DMS153 treated with DMSO at 0.1 percent for 48 hours (cell line): ENCODE measurements at regions not wholly inside any gene's neighbourhood (a gene's known extent, or its start where the extent isn't known, plus 50 kb on each side); places are given as distances from the start of the nearest gene placed in this dataset.
A peak's percentile ranks its signal among the peaks of the same experiment; 100 is the strongest.

ENCODE experiments used
- DNase-seq: peaks from one replicate; lab custom pipeline; 2025; ENCODE audit not compliant: unreplicated experiment; lab: John Stamatoyannopoulos, UW

DNA sequence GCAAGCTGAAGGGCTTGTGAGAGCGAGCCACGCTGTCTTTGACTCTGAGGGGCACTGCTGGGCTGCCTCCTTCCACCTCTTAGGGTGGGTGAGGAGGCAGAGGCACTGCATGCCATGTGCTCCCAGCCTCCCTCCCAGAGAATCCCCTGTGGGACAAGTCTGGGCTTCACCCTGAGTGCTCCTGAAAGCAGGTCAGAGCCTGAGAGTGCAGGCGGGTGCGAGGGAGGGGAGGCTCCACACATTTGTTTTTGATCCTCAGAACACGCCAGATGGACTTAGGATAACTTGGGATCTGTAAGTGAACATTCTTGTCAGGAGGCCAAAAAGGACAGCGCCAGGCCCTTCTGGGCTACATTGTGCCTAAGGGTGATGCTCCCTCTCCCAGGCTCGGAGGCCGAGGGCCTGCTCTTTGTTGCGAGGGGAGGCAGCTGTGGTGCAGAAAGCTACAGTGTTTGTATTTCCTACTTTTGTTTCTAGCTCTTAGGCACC is 155.4 kb downstream of the TMX1 start:
- peak; percentile 80 for DNase-seq

DNA sequence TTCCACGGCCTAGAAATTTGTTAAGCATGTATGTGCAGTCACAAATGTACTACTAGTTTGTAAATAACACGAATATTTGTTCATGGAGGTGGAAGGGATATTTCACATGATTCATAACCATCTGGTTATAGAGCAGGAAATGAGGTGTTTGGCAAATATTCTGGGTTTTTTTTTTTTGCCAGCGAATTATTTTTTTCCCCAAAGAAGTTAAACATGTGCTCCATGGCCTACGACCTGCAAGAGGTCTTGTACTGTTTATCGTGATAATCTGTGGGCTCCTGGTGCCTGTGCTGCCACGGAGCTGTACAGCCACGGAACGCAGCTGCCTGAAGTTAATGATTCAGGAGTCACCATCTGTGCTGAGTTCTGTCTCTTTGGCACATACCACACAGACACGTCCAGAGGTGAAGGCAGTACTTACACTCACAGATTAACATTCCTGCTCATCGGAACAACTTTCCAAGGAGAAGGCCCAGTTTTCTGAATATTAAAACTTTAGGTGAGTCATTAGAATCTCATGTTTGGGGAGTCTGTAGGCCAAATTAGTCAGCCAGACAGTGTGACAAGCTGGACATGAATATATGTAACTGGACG is 156.3 kb downstream of the TMX1 start:
- DNase-seq, result no peak

DNA sequence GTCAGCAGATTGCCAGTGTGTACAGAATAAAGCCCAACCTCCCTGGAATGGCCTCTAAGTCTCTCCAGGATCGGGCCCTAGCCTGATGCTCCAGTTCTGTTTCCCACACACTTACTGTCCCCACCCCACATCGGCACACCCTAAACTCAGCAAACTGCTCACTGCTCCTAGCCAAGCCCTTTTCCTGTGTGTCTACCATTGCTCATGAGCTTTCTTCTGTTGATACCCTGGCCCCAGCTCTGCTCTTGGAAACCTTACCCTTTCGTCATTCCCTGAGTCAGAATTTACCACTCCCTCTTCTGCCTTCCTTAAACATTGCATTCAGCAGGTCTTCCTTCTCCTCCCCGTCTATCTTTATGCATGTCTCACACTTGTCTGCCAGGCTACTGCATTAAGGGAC is 158.9 kb downstream of the TMX1 start:
- no peak for DNase-seq

DNA sequence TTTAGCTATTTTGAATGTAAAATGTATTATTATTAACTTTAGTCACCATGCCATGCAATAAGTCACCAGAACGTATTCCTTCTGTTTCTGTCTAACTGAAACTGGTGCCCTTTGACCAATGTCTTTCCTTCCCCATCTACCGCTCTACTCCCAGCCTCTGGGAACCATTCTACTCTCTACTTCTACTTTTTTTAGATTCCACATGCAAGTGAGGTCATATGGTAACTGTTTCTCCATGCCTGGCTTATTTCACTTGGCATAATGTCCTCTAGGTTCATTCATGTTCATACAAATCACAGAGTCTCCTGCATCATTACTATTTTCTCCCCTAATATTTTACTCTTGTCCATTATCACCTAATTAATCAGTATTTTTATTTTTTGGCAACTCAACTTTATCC is 160.1 kb downstream of the TMX1 start:
- DNase-seq, result no peak

DNA sequence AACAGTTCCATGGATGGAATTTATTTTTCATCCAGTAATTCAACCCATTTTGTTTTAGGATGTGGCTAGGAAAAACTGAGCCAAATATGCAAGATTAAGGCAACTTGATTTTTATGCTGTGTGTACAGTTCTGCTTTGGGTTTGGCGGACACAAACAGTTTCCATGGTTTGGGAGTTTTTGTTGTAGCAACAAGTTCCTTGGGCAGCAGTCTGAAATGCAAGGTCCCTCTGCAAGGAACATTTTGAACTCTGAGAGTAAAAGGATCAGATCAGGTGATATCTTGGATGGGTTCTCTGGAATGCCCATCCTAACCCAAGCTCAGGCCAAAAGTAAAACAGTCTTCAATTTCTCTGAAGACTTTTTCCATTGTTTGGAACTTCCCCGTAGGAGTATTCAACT is 161.2 kb downstream of the TMX1 start:
- no peak for DNase-seq

DNA sequence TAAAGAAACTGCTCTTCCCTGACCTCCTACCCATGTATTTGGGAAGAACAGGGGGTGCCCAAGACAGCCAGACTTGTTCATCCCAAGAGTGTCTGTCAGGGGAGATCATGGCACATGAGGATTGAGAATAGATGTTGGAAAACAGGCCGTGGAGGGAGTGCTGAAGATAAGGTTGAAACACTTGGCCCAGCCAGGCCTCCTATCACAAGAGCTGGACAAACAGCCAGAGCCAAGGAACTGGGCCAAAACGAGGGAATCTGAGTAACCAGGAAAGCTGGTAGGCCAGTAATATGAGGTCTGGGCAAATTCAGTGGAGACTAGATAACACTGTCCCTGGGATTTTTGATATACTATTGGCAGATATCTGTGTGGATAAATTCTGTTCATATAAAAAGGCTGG is 161.7 kb downstream of the TMX1 start:
- DNase-seq, result no peak

DNA sequence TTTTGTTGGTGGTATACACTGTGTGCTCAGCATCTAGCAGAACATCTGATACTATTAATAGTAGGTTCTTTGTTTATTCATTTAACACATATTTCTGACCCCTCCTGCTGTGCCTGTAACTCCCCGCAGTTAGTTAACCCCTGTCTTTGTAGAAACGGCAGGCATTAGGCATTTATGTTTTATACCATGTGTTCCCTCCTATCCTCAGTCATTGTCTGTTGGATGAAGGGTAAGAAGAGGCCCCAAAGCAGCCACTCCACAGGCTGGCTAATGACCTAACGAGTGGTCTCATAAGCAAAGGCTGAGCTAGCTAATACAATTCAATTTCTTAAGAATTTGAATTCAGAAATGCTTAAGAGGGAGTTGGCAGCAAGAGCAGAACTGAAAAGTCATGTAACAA is 170.8 kb downstream of the TMX1 start:
- DNase-seq, result no peak

DNA sequence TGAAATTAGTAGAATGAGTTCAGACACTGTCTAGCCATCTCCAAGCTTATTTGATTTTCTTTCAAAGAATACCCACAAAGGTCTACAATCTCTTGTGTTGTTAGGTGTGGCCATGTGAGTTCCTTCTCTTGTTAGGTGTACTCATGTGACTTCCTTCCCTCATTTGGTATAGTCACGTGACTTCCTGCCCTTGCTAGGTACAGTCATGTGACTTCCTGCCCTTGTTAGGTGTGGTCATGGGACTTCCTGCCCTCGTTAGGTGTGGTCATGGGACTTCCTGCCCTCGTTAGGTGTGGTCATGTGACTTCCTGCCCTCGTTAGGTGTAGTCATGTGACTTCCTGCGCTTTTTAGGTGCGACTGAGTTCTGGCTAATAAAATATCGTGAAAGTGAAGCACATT is 179.6 kb downstream of the TMX1 start:
- no peak for DNase-seq

DNA sequence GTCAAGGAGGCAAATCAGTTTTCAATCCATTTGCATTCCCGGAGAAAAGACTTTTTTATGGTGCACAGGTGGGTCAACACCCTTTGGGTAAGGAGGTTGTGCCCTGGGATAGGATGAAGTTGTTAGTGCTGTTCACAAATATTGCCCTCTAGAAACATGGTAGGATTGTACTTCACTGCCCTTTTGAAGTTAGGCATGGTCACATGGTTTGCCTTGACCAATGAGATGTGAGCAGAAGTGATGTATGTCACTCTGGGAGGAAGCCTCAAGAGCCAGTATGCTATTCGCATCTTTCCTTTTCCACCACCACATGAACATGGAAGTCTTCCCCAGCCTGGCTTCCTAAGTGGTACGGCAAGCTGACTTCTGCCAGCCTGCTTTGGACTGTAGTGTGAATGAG is 182.7 kb downstream of the TMX1 start:
- no peak for DNase-seq

DNA sequence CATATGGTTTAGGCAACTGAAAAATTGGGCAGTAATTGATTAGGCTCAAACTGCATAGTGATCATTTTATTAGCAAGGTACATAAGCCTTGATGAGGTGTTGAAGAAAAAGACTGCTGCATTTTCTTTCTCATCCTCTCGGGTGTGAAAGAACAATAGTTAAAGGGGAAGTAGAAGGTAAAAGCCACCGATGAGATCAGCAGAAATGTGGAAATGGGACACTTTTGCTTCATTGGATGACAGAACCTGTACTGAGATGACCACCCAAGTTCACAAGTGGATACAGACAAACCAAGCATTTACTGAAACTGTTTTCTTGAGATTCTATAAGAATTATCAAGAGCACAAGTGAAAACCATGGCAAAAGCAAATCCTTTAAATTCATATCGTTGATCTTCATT is 184.0 kb downstream of the TMX1 start:
- no peak for DNase-seq

DNA sequence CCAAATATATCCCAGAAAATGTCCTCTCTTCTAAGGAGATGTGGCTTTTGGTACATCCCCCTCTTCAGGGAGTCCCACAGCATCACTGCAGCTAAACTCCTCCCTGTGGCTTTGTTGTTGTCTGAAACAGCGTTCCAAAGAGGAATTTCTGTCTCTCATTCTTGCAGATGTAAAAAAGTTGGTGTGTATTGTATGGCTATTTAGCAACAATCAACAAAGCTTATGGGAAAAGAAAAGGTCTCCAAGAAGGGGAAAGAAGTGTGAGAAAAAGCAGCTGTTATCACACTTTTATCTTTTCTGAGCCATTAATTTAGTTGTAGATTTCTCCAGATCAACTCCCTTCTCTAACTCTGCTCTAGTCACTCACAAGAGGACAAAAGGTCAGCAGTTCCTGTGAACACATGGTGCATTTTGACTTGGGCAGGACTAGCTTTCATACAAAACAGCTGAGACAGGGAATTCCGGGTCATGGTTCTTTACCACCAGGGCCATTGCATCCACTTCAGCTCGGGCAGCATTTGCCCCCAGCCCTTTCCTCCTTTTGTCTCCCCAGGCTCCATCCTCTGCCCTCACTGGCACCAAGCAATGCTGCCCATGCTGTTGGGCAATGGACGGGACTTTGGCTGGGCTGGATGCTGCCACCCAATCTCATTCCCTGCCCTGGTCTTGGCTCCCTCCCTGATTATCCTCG is 184.7 kb downstream of the TMX1 start:
- DNase-seq, result no peak

DNA sequence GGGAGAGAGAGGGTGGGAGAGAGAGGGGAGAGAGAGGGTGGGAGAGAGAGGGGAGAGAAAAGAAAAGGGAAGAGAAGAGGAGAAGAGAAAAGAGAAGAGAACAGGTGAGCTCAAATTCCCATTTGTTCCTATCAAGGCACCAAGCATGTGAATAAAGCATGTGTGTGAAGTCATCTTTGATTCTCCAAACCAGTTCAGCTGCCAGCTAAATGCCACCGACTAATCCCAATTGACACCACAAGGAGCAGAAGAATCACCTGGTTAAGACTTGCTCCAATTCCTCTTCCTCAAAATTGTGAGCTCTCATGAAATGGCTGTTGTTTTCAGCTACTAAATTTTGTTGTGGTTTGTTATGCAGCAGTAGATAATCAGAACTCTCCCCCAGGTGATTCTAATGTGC is 188.9 kb downstream of the TMX1 start:
- no peak for DNase-seq

DNA sequence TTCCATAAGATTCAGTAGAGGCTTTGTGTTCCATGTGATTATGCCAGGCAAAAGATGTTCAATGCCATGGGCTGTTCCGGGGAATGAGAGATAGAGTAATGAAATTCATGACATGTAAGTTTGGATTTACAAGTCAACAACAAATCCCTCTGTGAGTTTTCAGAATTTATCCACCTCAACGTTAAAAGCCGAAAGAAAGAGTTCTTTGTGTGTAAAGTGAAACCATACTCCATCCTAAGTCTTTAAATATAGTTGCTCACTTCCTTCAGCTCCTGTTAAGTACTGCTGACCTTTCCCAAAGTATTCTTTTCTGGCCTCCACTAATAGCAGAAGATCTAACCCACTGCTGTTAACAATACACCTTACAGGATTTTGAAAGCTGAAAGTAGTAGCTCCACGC is 190.0 kb downstream of the TMX1 start:
- no peak for DNase-seq

DNA sequence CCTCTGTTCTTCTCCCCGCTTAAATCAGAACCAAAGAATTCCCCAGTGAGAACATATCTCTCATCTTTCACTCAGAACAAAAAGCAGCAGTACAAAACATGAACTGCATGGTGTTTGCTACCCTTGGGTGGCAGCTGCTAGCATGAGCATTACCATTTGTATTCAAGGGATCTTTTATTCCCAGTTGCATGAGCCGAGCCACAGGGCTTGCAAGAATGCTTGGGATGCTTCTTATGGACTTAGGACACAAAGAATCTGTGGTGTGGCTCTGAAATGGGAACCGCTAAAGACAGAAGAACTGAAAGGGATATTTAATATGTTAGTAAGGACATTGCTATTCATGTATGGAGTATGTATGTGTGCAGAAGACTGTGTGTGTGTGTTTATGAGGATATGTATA is 190.6 kb downstream of the TMX1 start:
- DNase-seq, result no peak

DNA sequence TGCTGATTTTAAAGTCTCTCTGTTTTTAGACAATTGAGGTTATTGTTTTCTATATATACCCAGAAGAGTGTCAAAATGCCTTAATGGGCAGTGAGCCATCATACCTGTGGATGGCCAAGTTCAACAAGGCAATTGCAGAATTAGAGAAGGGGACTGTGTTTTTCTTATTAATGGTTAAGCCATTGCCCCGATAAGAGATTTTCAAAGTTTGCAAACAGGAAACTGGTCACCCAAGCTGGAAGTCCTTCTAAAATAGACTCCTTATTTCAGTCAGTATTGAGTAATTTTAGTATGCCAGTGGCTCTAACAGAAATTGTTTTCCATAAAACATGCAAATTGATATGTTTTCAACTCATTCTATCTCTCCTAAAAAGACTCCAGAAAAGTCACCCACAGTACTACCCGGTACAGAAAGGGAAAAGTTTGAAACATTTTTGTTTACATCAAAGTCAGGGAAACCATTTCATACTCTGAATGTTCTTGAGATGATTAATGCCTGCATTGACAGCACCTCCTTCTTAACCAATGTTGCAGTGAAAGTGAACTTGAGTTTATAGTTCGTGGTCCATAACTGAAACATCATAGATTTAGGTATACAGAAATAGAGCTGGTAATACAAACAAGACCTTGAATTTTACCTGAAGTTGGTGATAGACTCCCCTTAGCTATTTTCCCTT is 191.1 kb downstream of the TMX1 start:
- no peak for DNase-seq

DNA sequence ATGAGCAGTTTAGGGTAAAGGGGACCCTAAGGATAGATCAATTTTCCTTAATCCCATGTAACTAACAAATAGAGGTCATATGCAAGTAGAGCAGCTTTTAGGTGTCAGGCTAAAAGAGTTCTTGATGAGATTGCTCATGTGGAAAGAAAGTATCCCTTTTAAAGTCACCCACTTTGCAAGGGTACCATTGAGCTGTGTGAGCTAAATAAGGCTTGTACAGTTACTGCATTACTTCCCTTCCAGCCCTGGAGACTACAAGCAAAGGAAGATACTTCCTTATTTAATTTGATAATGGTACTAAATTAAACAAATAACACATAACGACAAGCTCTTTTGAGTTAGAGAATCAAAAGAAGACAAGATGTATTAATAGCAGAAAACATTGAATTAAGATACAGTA is 191.7 kb downstream of the TMX1 start:
- no peak for DNase-seq

DNA sequence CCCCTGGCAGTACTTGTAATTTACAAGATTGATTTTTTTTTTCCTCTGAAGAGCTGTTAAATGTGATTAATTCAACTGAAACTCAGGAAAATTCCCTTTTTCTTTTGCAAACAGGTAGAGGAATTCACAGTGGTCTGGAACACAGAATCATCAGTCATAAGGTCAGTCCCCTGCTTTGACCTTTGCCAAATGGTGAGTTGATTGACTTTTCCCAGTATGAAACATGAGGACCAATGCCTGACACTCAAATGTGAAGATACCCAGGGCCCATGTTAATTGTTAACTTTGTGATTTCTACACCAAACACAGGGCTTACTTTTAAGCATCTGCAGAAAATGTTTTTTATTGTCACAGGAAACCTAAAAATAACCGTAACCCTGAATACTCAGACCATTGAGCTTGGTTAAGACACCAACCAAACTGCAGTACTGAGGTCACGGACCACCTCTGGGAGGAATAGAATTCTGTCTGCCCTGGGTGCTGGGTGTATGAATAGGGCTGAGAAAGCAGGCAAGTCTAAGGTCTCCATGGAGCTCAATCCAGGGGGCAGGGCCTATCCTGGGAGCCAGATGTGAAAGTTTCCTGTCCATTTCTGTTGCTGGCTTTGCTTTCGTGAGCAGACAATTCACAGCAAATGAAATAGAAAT is 192.4 kb downstream of the TMX1 start:
- no peak for DNase-seq

DNA sequence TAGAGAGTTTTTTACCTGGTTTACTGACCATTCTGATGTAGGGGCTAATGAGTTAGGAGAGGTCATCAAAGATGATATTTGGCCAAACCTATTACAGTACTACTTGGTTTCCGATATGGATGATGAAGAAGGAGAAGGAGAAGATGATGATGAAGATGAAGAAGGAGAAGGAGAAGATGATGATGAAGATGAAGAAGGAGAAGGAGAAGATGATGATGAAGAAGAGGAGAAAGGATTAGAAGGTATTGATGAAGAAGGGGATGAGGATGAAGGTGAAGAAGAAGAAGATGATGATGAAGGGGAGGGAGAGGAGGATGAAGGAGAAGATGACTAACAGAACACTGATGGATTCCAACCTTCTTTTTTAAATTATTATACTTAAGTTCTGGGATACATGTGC is 196.6 kb downstream of the TMX1 start:
- DNase-seq, result no peak

DNA sequence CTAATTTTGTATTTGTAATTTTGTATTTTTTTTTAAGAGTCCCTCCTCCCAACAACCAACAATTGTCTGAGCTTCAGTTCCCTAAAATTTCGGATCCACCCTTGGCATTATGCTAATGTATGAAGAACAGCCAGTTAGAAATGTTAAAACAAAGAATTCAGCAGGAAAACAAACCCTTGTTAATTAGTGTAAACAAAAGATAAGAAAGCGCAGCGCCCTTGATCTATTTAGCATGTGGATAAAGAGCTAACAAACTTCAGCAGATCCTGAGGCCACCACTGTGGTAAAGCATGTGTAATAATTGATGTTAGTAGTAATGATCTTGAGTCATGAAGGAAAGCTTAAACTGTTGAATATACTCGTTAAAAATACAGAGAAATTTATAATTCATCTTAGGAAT is 199.8 kb downstream of the TMX1 start:
- no peak for DNase-seq

DNA sequence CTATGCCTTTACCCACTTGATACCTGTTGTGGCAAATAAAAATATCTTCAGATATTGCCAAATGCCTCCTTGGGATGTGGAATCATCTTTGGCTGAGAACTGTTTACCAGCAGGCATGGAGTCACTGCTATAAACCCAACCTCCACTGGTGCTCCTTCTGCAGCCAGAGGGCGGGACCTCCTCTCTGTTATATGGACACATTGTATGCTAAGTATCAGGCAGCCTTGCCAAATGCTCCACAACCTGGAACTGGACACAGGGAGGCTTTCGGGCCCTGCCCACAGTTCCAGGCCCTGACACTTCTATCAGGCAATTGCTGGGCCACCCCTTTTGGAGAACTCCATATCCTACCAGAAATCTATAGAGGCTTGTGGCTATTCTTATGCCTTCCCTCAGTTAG is 201.0 kb downstream of the TMX1 start:
- DNase-seq, result no peak

DNA sequence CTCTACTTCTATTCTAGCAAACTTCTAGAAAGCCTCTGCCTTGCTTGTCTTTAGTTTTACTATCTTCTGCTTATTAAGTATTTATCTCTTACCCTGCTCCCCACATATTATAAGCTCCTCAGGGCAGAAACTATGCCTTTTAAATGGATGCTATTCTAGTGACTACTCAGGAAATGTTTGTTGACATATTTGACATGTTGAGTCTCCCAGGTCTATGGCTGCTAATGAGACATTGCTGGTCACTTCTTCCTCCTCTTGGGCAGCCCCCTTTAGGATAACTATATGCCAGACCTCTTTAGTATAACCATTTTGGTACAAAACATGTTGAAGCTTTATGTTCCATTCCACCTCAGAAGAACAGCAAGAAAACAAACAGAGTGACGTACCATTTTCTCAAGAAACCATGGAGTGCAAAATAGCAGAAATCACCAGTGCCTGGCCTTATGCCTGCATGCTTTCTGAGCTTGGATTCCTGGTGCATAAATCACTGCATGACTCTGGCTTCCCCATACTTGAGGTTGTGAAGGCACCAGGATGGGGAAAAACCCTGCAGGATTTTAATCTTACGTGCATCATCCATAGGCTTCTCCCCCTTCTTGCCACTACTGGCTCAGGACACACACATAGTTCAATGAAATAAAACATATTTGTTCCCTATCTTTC is 202.6 kb downstream of the TMX1 start:
- DNase-seq, result no peak
